Astrocyte (in vitro differentiated cells and primary cell): ENCODE measurements at regions not wholly inside any gene's neighbourhood (a gene's known extent, or its start where the extent isn't known, plus 50 kb on each side); places are given as distances from the start of the nearest gene placed in this dataset.

ENCODE experiments used
- DNase-seq: peaks from one replicate; pipeline ENCODE4 v3.0.0-alpha.2; 2010; ENCODE audit warnings: low read depth
- FAIRE-seq: peaks from 2 replicates; lab custom pipeline; 2011; peaks lifted over from hg19 to GRCh38; lab: Jason Lieb, UNC
- H2AFZ ChIP-seq: 2 replicates; pipeline ENCODE4 v1.6.0; 2012; ENCODE audit warnings: low read depth, low read length, inconsistent platforms
- H3K27ac ChIP-seq: 2 replicates; pipeline ENCODE4 v1.5.1; 2011; ENCODE audit warnings: low read depth, low read length, inconsistent platforms
- H3K27me3 ChIP-seq: 2 replicates; pipeline ENCODE4 v1.6.0; 2011; ENCODE audit warnings: low read length, inconsistent platforms; ENCODE audit not compliant: insufficient read depth
- H3K36me3 ChIP-seq: 2 replicates; pipeline ENCODE4 v1.5.1; 2011; ENCODE audit warnings: low read length, inconsistent platforms; ENCODE audit not compliant: insufficient read depth
- H3K4me1 ChIP-seq: 2 replicates; pipeline ENCODE4 v1.5.1; 2011; ENCODE audit warnings: low read length, inconsistent platforms; ENCODE audit not compliant: insufficient read depth
- H3K4me2 ChIP-seq: 2 replicates; pipeline ENCODE4 v1.6.0; 2012; ENCODE audit warnings: low read length, inconsistent platforms
- H3K4me3 ChIP-seq: 2 replicates; pipeline ENCODE4 v1.5.1; 2011; ENCODE audit warnings: low read depth, mild to moderate bottlenecking, low read length, inconsistent platforms; ENCODE audit not compliant: insufficient read depth
- H3K79me2 ChIP-seq: 2 replicates; pipeline ENCODE4 v1.6.0; 2012; ENCODE audit warnings: mild to moderate bottlenecking, low read length, inconsistent platforms; ENCODE audit not compliant: insufficient read depth
- H3K9ac ChIP-seq: 2 replicates; pipeline ENCODE4 v1.6.0; 2012; ENCODE audit warnings: mild to moderate bottlenecking, low read length, inconsistent platforms
- H3K9me3 ChIP-seq: 2 replicates; pipeline ENCODE4 v1.5.1; 2012; ENCODE audit warnings: low read depth, mild to moderate bottlenecking, low read length, inconsistent platforms; ENCODE audit not compliant: insufficient read depth
- H4K20me1 ChIP-seq: 2 replicates; pipeline ENCODE4 v1.6.0; 2012; ENCODE audit warnings: low read length, inconsistent platforms; ENCODE audit not compliant: insufficient read depth
- H3K27ac Mint-ChIP-seq: one replicate; pipeline ENCODE4 v1.8.0; 2021; ENCODE audit warnings: mild to moderate bottlenecking, mixed read lengths; ENCODE audit not compliant: unreplicated experiment
- H3K27me3 Mint-ChIP-seq: one replicate; pipeline ENCODE4 v1.8.0; 2021; ENCODE audit warnings: low read depth, mixed read lengths; ENCODE audit not compliant: unreplicated experiment
- H3K36me3 Mint-ChIP-seq: one replicate; pipeline ENCODE4 v1.8.0; 2021; ENCODE audit warnings: low read depth, mixed read lengths; ENCODE audit not compliant: unreplicated experiment
- H3K4me1 Mint-ChIP-seq: one replicate; pipeline ENCODE4 v1.8.0; 2021; ENCODE audit warnings: low read depth, mixed read lengths; ENCODE audit not compliant: unreplicated experiment
- H3K4me3 Mint-ChIP-seq: one replicate; pipeline ENCODE4 v1.8.0; 2021; ENCODE audit warnings: mild to moderate bottlenecking, moderate library complexity, mixed read lengths; ENCODE audit not compliant: unreplicated experiment
- H3K9me3 Mint-ChIP-seq: one replicate; pipeline ENCODE4 v1.8.0; 2021; ENCODE audit warnings: mild to moderate bottlenecking, mixed read lengths; ENCODE audit not compliant: unreplicated experiment
- CTCF ChIP-seq: IDR thresholded peaks from 2 replicates; pipeline ENCODE4 v1.5.1; 2011; ENCODE audit warnings: low read depth, mild to moderate bottlenecking, inconsistent platforms, low read length, moderate library complexity; ENCODE audit not compliant: insufficient read depth
- EZH2 ChIP-seq: IDR thresholded peaks from 2 replicates; pipeline ENCODE4 v1.6.1; 2012; ENCODE audit warnings: mild to moderate bottlenecking, low read length, inconsistent platforms; ENCODE audit not compliant: insufficient read depth

GRCh38 chr4:19402581-19403065 is 849.1 kb upstream of the SLIT2 start:
- H3K27me3 Mint-ChIP-seq = no peaks in the 10 kb centered on the region
- no peak for DNase-seq
- no peak for FAIRE-seq
- Histone ChIP-seq H3K79me2 (no peaks in the 10 kb centered on the region), H3K9ac (no peak overlapping the region), H3K4me1 (no peaks in the 10 kb centered on the region), H3K4me3 (no peak overlapping the region), H2AFZ (no peak overlapping the region), H4K20me1 (no peaks in the 10 kb centered on the region), H3K9me3 (no peaks in the 10 kb centered on the region), H3K36me3 (no peaks in the 10 kb centered on the region), H3K4me2 (no peak overlapping the region), H3K27me3 (no peaks in the 10 kb centered on the region), H3K27ac (no peak overlapping the region)
- no peaks in the 10 kb centered on the region for H3K4me1 Mint-ChIP-seq
- H3K36me3 Mint-ChIP-seq = no peaks in the 10 kb centered on the region
- TF ChIP-seq CTCF = no peak
- TF ChIP-seq EZH2 = no peak
- H3K9me3 Mint-ChIP-seq = peaks cover under 1% of the 10 kb centered on the region
- no peak overlapping the region for H3K4me3 Mint-ChIP-seq
- H3K27ac Mint-ChIP-seq = no peak overlapping the region

GRCh38 chr4:19401301-19402080 is 850.2 kb upstream of the SLIT2 start:
- H3K27ac ChIP-seq = no peak overlapping the region
- H3K4me1 ChIP-seq = no peaks in the 10 kb centered on the region
- DNase-seq (no peak), FAIRE-seq (no peak)
- no peak overlapping the region for H3K9ac ChIP-seq
- no peaks in the 10 kb centered on the region for H3K9me3 ChIP-seq
- H3K4me2 ChIP-seq = no peak overlapping the region
- no peaks in the 10 kb centered on the region for H3K36me3 ChIP-seq
- Mint-ChIP-seq H3K27me3 (no peaks in the 10 kb centered on the region), H3K9me3 (peaks cover 5% of the 10 kb centered on the region), H3K27ac (no peak overlapping the region), H3K4me3 (no peak overlapping the region), H3K36me3 (no peaks in the 10 kb centered on the region), H3K4me1 (no peaks in the 10 kb centered on the region)
- no peak overlapping the region for H3K4me3 ChIP-seq
- no peaks in the 10 kb centered on the region for H4K20me1 ChIP-seq
- H3K27me3 ChIP-seq = no peaks in the 10 kb centered on the region
- TF ChIP-seq CTCF (no peak), EZH2 (no peak)
- no peak overlapping the region for H2AFZ ChIP-seq
- H3K79me2 ChIP-seq = no peaks in the 10 kb centered on the region

GRCh38 chr4:19400820-19401219 is 850.9 kb upstream of the SLIT2 start:
- no peak overlapping the region for H3K4me3 Mint-ChIP-seq
- no peaks in the 10 kb centered on the region for H3K36me3 Mint-ChIP-seq
- no peaks in the 10 kb centered on the region for H3K79me2 ChIP-seq
- peaks cover 5% of the 10 kb centered on the region for H3K9me3 Mint-ChIP-seq
- H3K36me3 ChIP-seq = no peaks in the 10 kb centered on the region
- no peak overlapping the region for H3K9ac ChIP-seq
- no peak overlapping the region for H3K27ac ChIP-seq
- H3K27me3 Mint-ChIP-seq = no peaks in the 10 kb centered on the region
- no peaks in the 10 kb centered on the region for H4K20me1 ChIP-seq
- H3K4me2 ChIP-seq = no peak overlapping the region
- H3K4me1 ChIP-seq = no peaks in the 10 kb centered on the region
- H3K9me3 ChIP-seq = no peaks in the 10 kb centered on the region
- no peak overlapping the region for H2AFZ ChIP-seq
- H3K4me3 ChIP-seq = no peak overlapping the region
- FAIRE-seq (no peak), DNase-seq (no peak)
- H3K4me1 Mint-ChIP-seq = no peaks in the 10 kb centered on the region
- no peak overlapping the region for H3K27ac Mint-ChIP-seq
- H3K27me3 ChIP-seq = no peaks in the 10 kb centered on the region
- no peak for TF ChIP-seq EZH2
- TF ChIP-seq CTCF = no peak
